Epithelial cell of proximal tubule (primary cell): ENCODE measurements at regions not wholly inside any gene's neighbourhood (a gene's known extent, or its start where the extent isn't known, plus 50 kb on each side); places are given as distances from the start of the nearest gene placed in this dataset.

Source experiments
- DNase-seq: peaks from one replicate; pipeline ENCODE4 v3.0.0-alpha.2; 2011; ENCODE audit warnings: low read depth
- H3K4me3 ChIP-seq: 2 replicates; pipeline ENCODE4 v1.5.1; 2011; ENCODE audit warnings: low read depth, mild to moderate bottlenecking, low read length
- TF ChIP-seq, protein P1 (sequence below): conservative IDR thresholded peaks from 2 replicates; pipeline ENCODE4 v1.5.1; 2012; ENCODE audit warnings: low read depth, mild to moderate bottlenecking, low read length

DNA sequence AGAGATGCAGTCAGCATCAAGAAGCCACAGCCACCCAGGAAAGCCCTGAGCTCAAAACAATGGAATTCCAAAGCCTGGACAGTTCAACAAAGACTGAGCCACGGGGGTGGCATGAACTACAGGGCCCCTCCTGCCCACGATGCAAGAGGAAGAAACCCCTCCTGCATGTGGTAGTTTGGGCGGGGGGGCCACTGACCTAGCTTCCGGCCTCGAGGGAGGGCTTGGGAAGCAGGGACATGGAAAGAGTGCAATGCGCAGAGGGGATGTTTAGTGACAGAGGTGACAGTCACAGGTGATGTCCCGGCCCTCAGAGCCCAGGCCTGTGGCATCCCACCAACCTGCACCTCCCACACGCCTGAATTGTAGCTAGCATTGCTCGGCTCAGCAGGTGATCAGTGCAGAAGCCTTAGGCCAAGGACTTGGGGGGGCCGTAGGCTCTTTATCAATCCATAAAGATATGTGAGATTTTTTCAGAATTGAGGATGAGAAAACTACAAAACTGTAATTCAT lies 318.8 kb downstream of the TEX29 start:
- DNase-seq, result no peak

DNA sequence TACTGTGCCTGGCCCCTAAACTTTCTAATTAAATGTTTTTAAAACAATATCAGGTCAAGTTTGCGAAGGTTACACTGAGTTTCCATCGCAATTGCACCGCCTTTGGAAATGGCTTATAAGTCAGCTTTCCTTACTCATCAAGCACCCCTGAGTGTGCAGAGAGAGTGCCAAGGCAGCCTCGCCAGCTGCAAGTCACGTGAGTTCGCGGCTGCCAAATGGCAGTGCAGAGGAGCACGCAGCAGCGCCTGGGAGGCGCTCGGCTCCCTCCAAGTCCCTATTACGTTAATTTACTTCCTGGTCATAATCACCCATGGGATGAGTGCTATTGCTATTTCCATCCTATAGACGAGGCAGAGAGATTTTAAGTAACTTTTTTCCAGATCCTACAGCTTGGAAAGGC lies 319.6 kb downstream of the TEX29 start:
- TF ChIP-seq, protein P1, sequence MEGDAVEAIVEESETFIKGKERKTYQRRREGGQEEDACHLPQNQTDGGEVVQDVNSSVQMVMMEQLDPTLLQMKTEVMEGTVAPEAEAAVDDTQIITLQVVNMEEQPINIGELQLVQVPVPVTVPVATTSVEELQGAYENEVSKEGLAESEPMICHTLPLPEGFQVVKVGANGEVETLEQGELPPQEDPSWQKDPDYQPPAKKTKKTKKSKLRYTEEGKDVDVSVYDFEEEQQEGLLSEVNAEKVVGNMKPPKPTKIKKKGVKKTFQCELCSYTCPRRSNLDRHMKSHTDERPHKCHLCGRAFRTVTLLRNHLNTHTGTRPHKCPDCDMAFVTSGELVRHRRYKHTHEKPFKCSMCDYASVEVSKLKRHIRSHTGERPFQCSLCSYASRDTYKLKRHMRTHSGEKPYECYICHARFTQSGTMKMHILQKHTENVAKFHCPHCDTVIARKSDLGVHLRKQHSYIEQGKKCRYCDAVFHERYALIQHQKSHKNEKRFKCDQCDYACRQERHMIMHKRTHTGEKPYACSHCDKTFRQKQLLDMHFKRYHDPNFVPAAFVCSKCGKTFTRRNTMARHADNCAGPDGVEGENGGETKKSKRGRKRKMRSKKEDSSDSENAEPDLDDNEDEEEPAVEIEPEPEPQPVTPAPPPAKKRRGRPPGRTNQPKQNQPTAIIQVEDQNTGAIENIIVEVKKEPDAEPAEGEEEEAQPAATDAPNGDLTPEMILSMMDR, result no peak
- DNase-seq, result no peak
- no peak overlapping the region for H3K4me3 ChIP-seq

More for the DNA sequence above, 318.8 kb downstream of the TEX29 start:
- TF ChIP-seq, protein P1, result no peak
- no peak overlapping the region for H3K4me3 ChIP-seq

DNA sequence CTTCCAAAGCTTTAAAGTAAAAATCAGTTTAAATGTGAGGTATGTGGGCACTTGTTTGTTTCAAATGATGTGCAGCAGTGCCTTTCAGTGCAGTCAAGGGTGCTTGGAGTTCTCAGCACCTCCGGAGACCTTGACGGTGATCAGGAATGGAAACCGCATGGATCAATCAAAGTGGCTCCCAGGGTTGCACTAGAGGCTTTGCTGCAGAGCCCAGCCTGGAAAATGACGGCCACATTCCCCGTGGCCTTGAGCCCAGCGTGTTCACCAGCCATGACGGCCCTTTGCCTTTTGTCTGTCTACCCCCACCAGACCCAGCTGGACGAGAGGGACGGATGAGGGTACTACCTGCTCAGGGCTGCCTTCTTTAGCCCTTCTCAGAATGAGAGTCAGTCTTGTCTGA lies 320.0 kb downstream of the TEX29 start:
- H3K4me3 ChIP-seq, result no peak overlapping the region

DNA sequence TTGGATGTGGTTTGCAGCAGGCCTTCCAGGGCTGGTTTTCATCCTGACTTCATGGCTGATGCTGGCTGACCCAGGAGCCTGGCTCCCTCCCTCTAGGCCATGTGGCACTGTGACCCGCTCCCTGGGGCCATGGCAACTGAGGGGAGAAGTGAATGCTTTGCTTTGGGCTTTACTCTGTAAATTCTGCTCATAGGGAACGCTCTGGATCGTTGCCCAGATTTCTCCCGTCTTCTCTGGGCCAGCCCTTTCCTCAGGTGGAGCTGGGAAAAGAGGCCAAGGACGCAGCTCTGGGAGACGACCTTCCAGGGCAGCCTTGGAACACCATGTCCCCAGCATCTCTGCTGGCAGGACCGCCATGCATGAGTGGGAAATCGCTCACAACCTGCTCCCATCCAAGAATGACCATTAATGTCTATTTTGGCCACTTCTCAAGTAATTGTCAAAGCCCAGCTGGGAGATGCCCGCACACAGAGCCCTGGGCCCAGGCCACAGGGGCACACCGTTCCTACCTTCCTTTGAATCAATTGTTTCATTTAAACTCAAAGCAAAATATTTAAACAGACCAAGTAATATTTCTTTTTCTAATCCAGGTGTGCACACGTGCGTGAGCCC lies 321.8 kb downstream of the TEX29 start:
- TF ChIP-seq, protein P1, result no peak
- DNase-seq, result no peak
- no peak overlapping the region for H3K4me3 ChIP-seq

More for the DNA sequence above, 320.0 kb downstream of the TEX29 start:
- TF ChIP-seq, protein P1, result no peak
- DNase-seq, result no peak

DNA sequence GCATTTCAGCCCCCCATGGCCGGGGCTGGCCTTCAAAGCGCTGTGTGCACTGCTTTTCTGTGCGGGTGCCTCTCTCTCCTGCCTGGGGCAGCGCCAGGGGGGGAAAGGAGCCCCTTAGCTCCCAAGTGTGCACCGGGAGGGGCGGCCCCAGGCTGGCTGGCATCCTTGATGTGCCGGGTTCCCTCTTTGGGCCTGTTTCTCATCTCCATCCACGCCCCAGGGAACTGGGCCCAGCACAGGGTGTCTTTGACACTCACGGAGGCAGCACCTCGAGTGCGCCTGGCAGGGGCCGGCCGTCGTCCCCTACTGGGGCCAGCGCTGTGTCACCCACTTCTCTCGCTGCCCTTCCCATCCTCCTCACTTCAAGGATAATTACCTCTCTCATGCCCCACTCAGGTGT lies 324.3 kb downstream of the TEX29 start:
- TF ChIP-seq, protein P1, result no peak
- DNase-seq, result no peak
- no peak overlapping the region for H3K4me3 ChIP-seq

DNA sequence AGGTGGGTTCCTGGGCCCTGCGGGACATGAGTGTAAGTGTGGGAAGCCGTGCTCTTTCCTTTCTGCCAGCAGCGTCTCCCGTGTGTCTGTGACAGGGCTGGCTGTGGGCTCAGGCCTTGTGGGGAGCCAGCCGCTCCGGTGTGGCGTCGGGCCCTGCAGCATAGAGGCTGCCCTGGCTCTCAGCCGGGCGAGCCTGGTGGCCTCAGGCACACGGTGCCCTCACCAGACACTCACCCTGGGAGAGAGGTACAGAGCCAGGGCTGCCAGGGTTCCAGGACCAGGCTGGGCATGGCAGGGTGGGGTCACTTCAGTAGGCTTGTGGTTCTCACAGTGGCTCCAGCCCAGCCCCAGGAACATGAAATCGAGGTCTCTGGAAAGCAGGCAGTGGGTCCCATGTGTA lies 324.8 kb downstream of the TEX29 start:
- TF ChIP-seq, protein P1, result no peak
- no peak overlapping the region for H3K4me3 ChIP-seq

More for the DNA sequence above, 324.8 kb downstream of the TEX29 start:
- DNase-seq, result no peak
